IMR-90 (cell line): ENCODE measurements at regions not wholly inside any gene's neighbourhood (a gene's known extent, or its start where the extent isn't known, plus 50 kb on each side); places are given as distances from the start of the nearest gene placed in this dataset.

ENCODE experiments used
- MXI1 ChIP-seq: IDR thresholded peaks from 2 replicates; pipeline ENCODE4 v1.6.1; 2012; ENCODE audit warnings: low read depth, mild to moderate bottlenecking, low read length, moderate library complexity, borderline replicate concordance
- POLR2A ChIP-seq: IDR thresholded peaks from 2 replicates; pipeline ENCODE4 v1.6.1; 2012; ENCODE audit warnings: mild to moderate bottlenecking, low read depth, low read length
- SMC3 ChIP-seq: fragments of 150-350 bp; IDR thresholded peaks from 2 replicates; pipeline ENCODE4 v1.6.1; 2016; ENCODE audit warnings: low read depth, mild to moderate bottlenecking, antibody characterized with exemption, low read length, moderate library complexity
- TF ChIP-seq, protein P1 (sequence below): conservative IDR thresholded peaks from 2 replicates; pipeline ENCODE4 v1.5.1; 2012; ENCODE audit warnings: mild to moderate bottlenecking, low read depth, low read length, improper control_type of control experiment
- TF ChIP-seq, protein P2 (sequence below): fragments of 150-350 bp; IDR thresholded peaks from 2 replicates; pipeline ENCODE4 v1.6.1; 2017; ENCODE audit warnings: mild to moderate bottlenecking, antibody characterized with exemption, low read length, low read depth

DNA sequence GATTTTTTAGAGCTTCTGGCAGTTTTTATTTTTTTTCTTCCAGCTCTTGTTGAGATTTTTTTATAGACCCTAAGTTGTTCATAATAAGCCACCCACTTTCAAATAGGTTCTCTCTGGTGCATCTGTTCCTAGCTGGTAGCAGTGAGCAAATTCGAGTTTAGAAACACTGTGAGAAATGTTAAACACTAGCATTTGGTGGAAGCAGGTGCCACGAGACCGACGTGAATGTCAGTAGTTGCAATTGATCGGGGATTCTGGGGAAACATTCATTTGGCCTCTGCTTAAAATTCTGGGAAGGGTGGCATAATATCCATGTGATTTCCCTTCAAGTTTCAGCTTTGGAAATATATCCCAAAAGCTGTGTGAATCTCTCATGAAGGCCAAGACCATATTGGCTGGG is 435.0 kb downstream of the RNF144A start:
- TF ChIP-seq, protein P1, sequence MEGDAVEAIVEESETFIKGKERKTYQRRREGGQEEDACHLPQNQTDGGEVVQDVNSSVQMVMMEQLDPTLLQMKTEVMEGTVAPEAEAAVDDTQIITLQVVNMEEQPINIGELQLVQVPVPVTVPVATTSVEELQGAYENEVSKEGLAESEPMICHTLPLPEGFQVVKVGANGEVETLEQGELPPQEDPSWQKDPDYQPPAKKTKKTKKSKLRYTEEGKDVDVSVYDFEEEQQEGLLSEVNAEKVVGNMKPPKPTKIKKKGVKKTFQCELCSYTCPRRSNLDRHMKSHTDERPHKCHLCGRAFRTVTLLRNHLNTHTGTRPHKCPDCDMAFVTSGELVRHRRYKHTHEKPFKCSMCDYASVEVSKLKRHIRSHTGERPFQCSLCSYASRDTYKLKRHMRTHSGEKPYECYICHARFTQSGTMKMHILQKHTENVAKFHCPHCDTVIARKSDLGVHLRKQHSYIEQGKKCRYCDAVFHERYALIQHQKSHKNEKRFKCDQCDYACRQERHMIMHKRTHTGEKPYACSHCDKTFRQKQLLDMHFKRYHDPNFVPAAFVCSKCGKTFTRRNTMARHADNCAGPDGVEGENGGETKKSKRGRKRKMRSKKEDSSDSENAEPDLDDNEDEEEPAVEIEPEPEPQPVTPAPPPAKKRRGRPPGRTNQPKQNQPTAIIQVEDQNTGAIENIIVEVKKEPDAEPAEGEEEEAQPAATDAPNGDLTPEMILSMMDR = no peak
- TF ChIP-seq MXI1 (no peak), POLR2A (no peak), SMC3 (no peak)
- TF ChIP-seq, protein P2, sequence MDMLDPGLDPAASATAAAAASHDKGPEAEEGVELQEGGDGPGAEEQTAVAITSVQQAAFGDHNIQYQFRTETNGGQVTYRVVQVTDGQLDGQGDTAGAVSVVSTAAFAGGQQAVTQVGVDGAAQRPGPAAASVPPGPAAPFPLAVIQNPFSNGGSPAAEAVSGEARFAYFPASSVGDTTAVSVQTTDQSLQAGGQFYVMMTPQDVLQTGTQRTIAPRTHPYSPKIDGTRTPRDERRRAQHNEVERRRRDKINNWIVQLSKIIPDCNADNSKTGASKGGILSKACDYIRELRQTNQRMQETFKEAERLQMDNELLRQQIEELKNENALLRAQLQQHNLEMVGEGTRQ = no peak
